CD4-positive, alpha-beta memory T cell (primary cell): ENCODE measurements at regions not wholly inside any gene's neighbourhood (a gene's known extent, or its start where the extent isn't known, plus 50 kb on each side); places are given as distances from the start of the nearest gene placed in this dataset.
"Not testable (repeated sequence)": the region's sequence is repeated elsewhere in the genome, so short reads cannot be mapped to it uniquely, and the experiment has no call there.

Experiments used
- CTCF ChIA-PET: fragments of 350-600 bp; sonication (Branson Sonifier 250); formaldehyde crosslinking; loops from one replicate; lab custom pipeline; 2021; ENCODE audit warnings: inconsistent platforms; ENCODE audit not compliant: partially characterized antibody; lab: Charles Lee
- POLR2A ChIA-PET: fragments of 350-600 bp; sonication (Branson Sonifier 250); formaldehyde crosslinking; loops from one replicate; lab custom pipeline; 2021; ENCODE audit not compliant: partially characterized antibody; lab: Charles Lee
- DNase-seq, 5 donors: peaks; one replicate each; pipeline versions ENCODE4 v3.0.0 to v3.0.0-alpha.2; 2020 to 2022; ENCODE audit warnings: mixed read lengths in 1 of 5
- H3K27ac ChIP-seq: one replicate; pipeline ENCODE4 v1.7.0; 2013; ENCODE audit warnings: low read depth, low read length
- H3K27me3 ChIP-seq: 2 replicates; pipeline ENCODE4 v1.7.0; 2013; ENCODE audit warnings: mild to moderate bottlenecking, low read length, moderate library complexity; ENCODE audit not compliant: insufficient read depth
- H3K36me3 ChIP-seq: 2 replicates; pipeline ENCODE4 v1.7.0; 2013; ENCODE audit warnings: mild to moderate bottlenecking, low read length, moderate library complexity; ENCODE audit not compliant: insufficient read depth
- H3K4me1 ChIP-seq: 2 replicates; pipeline ENCODE4 v1.7.0; 2013; ENCODE audit warnings: mild to moderate bottlenecking, low read length, moderate library complexity; ENCODE audit not compliant: insufficient read depth
- H3K4me3 ChIP-seq, 2 donors: one replicate each; pipeline ENCODE4 v1.7.0; 2013; ENCODE audit warnings: low read length in 2 of 2, mild to moderate bottlenecking in 1 of 2
- H3K9me3 ChIP-seq, 2 donors: one replicate each; pipeline ENCODE4 v1.7.0; 2013; ENCODE audit warnings: low read length in 2 of 2, control low read depth in 1 of 2; ENCODE audit not compliant: control insufficient read depth in 1 of 2
- H3K27ac Mint-ChIP-seq, 7 donors: one replicate each; pipeline ENCODE4 v1.8.0; 2020 to 2021; ENCODE audit warnings: mixed read lengths in 7 of 7, mild to moderate bottlenecking in 6 of 7, inconsistent platforms in 3 of 7, moderate library complexity in 3 of 7
- H3K27me3 Mint-ChIP-seq, 2 donors: one replicate each; pipeline ENCODE4 v1.8.0; 2020 to 2021; ENCODE audit warnings: mixed read lengths in 2 of 2
- H3K36me3 Mint-ChIP-seq, 2 donors: one replicate each; pipeline ENCODE4 v1.8.0; 2020 to 2021; ENCODE audit warnings: mixed read lengths in 2 of 2, inconsistent platforms in 1 of 2, mild to moderate bottlenecking in 1 of 2
- H3K4me1 Mint-ChIP-seq, 4 donors: one replicate each; pipeline ENCODE4 v1.8.0; 2020 to 2021; ENCODE audit warnings: mixed read lengths in 4 of 4, mild to moderate bottlenecking in 1 of 4
- H3K4me3 Mint-ChIP-seq, 8 donors: one replicate each; pipeline ENCODE4 v1.8.0; 2020 to 2021; ENCODE audit warnings: mixed read lengths in 8 of 8, mild to moderate bottlenecking in 7 of 8, moderate library complexity in 6 of 8, inconsistent platforms in 3 of 8
- H3K9me3 Mint-ChIP-seq, 8 donors: one replicate each; pipeline ENCODE4 v1.8.0; 2020 to 2021; ENCODE audit warnings: mixed read lengths in 8 of 8, mild to moderate bottlenecking in 5 of 8, inconsistent platforms in 3 of 8, moderate library complexity in 1 of 8
- intact Hi-C: fragments of 100-400 bp; cut with micrococcal nuclease; formaldehyde crosslinking; loops from one replicate; pipeline ENCODE4 v1.15.1; 2023

- Mint-ChIP-seq H3K4me1 (no peaks in the 10 kb centered on the region), H3K4me3 (no peak overlapping the region), H3K36me3 (no peaks in the 10 kb centered on the region), H3K9me3 (peaks cover 0 to 6% (median 0%) of the 10 kb centered on the region in 8 donors), H3K27ac (no peak overlapping the region), H3K27me3 (no peaks in the 10 kb centered on the region)
- intact Hi-C loops: no loop called here
- Histone ChIP-seq H3K36me3 (no peaks in the 10 kb centered on the region), H3K4me1 (no peaks in the 10 kb centered on the region), H3K27me3 (no peaks in the 10 kb centered on the region), H3K27ac (no peak overlapping the region), H3K4me3 (no peak overlapping the region), H3K9me3 (no peaks in the 10 kb centered on the region)
- DNase-seq: no peak
- POLR2A ChIA-PET: no interaction called here
- CTCF ChIA-PET: no interaction called here
Measured at GRCh38 chrX:114201622-114202021, 382.3 kb upstream of the HTR2C start.

- Histone ChIP-seq H3K27me3 (no peaks in the 10 kb centered on the region), H3K4me3 (no peak overlapping the region), H3K27ac (no peak overlapping the region), H3K9me3 (no peaks in the 10 kb centered on the region), H3K4me1 (no peaks in the 10 kb centered on the region), H3K36me3 (no peaks in the 10 kb centered on the region)
- Mint-ChIP-seq H3K27ac (no peak overlapping the region), H3K9me3 (peaks cover 0 to 18% (median 3%) of the 10 kb centered on the region in 8 donors), H3K4me3 (no peak overlapping the region), H3K27me3 (no peaks in the 10 kb centered on the region), H3K36me3 (no peaks in the 10 kb centered on the region), H3K4me1 (no peaks in the 10 kb centered on the region)
- CTCF ChIA-PET: no interaction called here
- POLR2A ChIA-PET: no interaction called here
- no peak for DNase-seq
- intact Hi-C loops: no loop called here
Measured at GRCh38 chrX:114181195-114181594, 402.7 kb upstream of the HTR2C start.

GRCh38 chrX:114178126-114178525 lies 405.8 kb upstream of the HTR2C start:
- no peak overlapping the region for H3K27ac ChIP-seq
- H3K4me1 ChIP-seq: no peaks in the 10 kb centered on the region
- H3K9me3 ChIP-seq: no peaks in the 10 kb centered on the region
- no peaks in the 10 kb centered on the region for H3K27me3 ChIP-seq
- ChIA-PET POLR2A (no interaction called here), CTCF (no interaction called here)
- no peaks in the 10 kb centered on the region for H3K36me3 ChIP-seq
- H3K4me3 Mint-ChIP-seq: no peak overlapping the region
- peaks cover 0 to 7% (median 0%) of the 10 kb centered on the region in 8 donors for H3K9me3 Mint-ChIP-seq
- no peak for DNase-seq
- no peak overlapping the region for H3K27ac Mint-ChIP-seq
- no peak overlapping the region for H3K4me3 ChIP-seq
- intact Hi-C loops: no loop called here
- H3K4me1 Mint-ChIP-seq: no peaks in the 10 kb centered on the region
- H3K27me3 Mint-ChIP-seq: no peaks in the 10 kb centered on the region
- no peaks in the 10 kb centered on the region for H3K36me3 Mint-ChIP-seq

GRCh38 chrX:114167276-114167675 lies 416.6 kb upstream of the HTR2C start:
- H3K4me3 ChIP-seq, H3K27me3 ChIP-seq, H3K4me1 ChIP-seq, H3K4me1 Mint-ChIP-seq, H3K36me3 ChIP-seq, H3K4me3 Mint-ChIP-seq, H3K9me3 ChIP-seq, H3K27me3 Mint-ChIP-seq, DNase-seq, POLR2A ChIA-PET, H3K27ac Mint-ChIP-seq, H3K36me3 Mint-ChIP-seq, H3K27ac ChIP-seq, CTCF ChIA-PET, intact Hi-C loops: not testable (repeated sequence)
- H3K9me3 Mint-ChIP-seq: peaks cover 0 to 13% (median 7%) of the 10 kb centered on the region in 8 donors

- Histone ChIP-seq H3K9me3 (no peaks in the 10 kb centered on the region), H3K4me1 (no peaks in the 10 kb centered on the region), H3K27me3 (no peaks in the 10 kb centered on the region), H3K36me3 (no peaks in the 10 kb centered on the region), H3K27ac (no peak overlapping the region), H3K4me3 (no peak overlapping the region)
- H3K4me3 Mint-ChIP-seq: no peak overlapping the region
- peaks cover 0 to 17% (median 8%) of the 10 kb centered on the region in 8 donors for H3K9me3 Mint-ChIP-seq
- intact Hi-C loops: no loop called here
- POLR2A ChIA-PET: no interaction called here
- no peaks in the 10 kb centered on the region for H3K36me3 Mint-ChIP-seq
- no peak overlapping the region for H3K27ac Mint-ChIP-seq
- no peak for DNase-seq
- CTCF ChIA-PET: no interaction called here
- H3K4me1 Mint-ChIP-seq: no peaks in the 10 kb centered on the region
- H3K27me3 Mint-ChIP-seq: no peaks in the 10 kb centered on the region
Measured at GRCh38 chrX:114166601-114167000, 417.3 kb upstream of the HTR2C start.

GRCh38 chrX:114165537-114165936 lies 418.3 kb upstream of the HTR2C start:
- ChIA-PET CTCF (no interaction called here), POLR2A (no interaction called here)
- intact Hi-C loops: no loop called here
- Mint-ChIP-seq H3K4me1 (no peaks in the 10 kb centered on the region), H3K27ac (no peak overlapping the region), H3K4me3 (no peak overlapping the region), H3K36me3 (no peaks in the 10 kb centered on the region), H3K27me3 (no peaks in the 10 kb centered on the region), H3K9me3 (peaks cover 0 to 17% (median 7%) of the 10 kb centered on the region in 8 donors)
- H3K4me1 ChIP-seq: no peaks in the 10 kb centered on the region
- H3K4me3 ChIP-seq: no peak overlapping the region
- H3K27ac ChIP-seq: no peak overlapping the region
- no peaks in the 10 kb centered on the region for H3K36me3 ChIP-seq
- DNase-seq: no peak
- no peaks in the 10 kb centered on the region for H3K9me3 ChIP-seq
- H3K27me3 ChIP-seq: no peaks in the 10 kb centered on the region

GRCh38 chrX:114162068-114162735 lies 421.7 kb upstream of the HTR2C start:
- Mint-ChIP-seq H3K4me3 (no peak overlapping the region), H3K36me3 (no peaks in the 10 kb centered on the region), H3K4me1 (no peaks in the 10 kb centered on the region), H3K9me3 (peaks cover 0 to 8% (median 4%) of the 10 kb centered on the region in 8 donors), H3K27me3 (no peaks in the 10 kb centered on the region), H3K27ac (no peak overlapping the region)
- peak in 1 of 5 donors; percentile 31 for DNase-seq
- H3K4me3 ChIP-seq: no peak overlapping the region
- H3K36me3 ChIP-seq: no peaks in the 10 kb centered on the region
- H3K4me1 ChIP-seq: no peaks in the 10 kb centered on the region
- intact Hi-C loops: no loop called here
- CTCF ChIA-PET: no interaction called here
- POLR2A ChIA-PET: no interaction called here
- no peaks in the 10 kb centered on the region for H3K27me3 ChIP-seq
- H3K9me3 ChIP-seq: no peaks in the 10 kb centered on the region
- H3K27ac ChIP-seq: no peak overlapping the region
